ENCODE measurements at regions not wholly inside any gene's neighbourhood (a gene's known extent, or its start where the extent isn't known, plus 50 kb on each side); places are given as distances from the start of the nearest gene placed in this dataset.
"Not testable (repeated sequence)": the region's sequence is repeated elsewhere in the genome, so short reads cannot be mapped to it uniquely, and the experiment has no call there.

GRCh38 chr3:87793337-87793877 is 265.4 kb downstream of the CGGBP1 start:
- DNase-seq (ENCODE audit: low read depth): no peak

DNA sequence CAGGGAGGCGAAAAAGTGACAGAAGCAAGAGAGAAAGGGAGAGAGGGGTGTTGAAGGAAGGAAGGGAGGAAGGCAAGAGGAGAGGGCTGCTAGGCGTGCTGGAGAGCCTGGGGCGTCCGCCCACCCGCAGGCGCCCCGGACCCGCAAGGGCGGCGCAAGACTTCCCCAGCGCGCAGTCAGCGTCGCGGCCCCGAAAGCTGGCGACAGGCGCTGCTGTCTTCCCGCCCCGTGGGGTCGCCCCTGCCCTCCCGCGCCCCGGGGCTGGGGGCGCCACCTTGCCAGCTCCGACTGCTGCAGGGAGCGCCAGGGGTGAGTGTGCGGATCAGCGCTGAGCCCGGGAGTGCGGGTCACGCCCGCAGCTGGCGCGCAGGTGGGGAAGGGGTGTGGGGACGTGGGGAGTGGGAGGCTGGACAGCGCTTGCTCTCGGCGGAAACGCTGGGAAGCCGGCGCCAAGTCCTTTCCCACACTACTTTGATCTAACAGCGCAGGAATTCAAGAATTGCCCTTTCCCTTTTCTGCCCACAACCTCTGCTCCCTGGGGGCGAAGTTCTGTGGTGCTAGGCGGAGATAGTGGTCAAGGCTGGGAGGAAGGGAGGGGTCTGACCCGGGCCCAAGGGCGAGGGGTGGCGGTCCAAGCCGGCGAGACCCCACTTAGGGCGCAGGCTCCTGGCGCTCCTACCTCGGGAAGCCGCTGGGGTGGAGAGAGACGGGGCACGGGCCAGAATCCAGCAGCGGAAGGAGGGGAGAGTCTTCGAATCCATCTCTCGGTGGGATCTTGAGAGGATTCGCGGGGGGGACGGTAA is 266.1 kb downstream of the CGGBP1 start, which contains the start of gene HTR1F:
TSS of gene HTR1F (plus strand) at position 173 of the 803 bp plus-strand sequence.
- no peak for DNase-seq (ENCODE audit: low read depth)

DNA sequence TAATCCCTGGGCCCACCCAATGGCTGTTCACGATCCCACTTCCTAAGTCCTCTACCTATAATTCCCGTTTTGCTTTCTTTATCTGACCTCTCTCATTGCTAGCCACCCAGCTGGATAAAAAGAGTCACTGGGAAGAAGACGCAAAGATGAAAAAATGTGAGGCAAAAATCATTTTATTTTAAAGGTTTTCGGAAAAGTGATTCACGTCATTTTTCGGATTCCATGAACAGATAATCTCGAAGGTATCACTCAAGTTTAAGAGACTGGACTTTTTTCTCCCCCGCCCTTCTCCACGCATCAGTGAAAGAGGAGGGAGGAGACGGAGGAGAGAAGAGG is 266.6 kb downstream of the CGGBP1 start:
- DNase-seq (ENCODE audit: low read depth): no peak

DNA sequence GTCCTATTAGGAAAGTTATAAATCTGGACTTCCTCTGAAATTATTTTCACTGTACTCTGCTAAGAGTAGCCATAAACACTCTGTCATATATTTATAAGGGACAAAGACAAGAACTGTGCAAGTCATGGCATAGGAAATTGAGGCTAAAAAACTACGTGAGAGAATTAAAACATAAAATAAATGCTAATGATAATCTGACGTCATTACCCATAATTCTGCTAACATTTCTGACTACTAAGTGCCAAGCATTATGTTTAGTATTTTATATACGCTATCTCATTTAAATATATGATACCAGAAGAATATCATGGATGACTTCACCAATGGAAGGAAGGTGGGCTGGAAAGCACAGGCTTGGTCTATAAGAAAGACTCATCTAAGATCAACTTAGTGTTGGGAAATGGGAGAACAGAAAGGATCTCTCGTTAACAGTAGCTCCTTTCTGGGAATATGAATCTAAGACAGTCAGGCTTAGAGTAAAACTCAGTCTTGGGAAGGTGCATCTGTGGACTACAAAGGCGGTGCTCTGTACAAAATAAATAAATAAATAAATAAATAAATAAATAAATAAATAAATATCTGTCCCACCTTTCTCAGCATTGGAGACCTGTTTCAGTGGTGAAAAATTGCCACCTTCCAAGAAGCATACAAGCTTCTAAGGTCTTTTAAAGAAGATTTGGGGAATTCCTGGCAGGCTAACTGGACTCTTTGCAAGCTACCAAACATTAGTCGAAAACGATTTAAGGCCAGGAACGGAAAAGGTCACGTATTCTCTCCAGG is 267.4 kb downstream of the CGGBP1 start:
- no peak for DNase-seq (ENCODE audit: low read depth)

DNA sequence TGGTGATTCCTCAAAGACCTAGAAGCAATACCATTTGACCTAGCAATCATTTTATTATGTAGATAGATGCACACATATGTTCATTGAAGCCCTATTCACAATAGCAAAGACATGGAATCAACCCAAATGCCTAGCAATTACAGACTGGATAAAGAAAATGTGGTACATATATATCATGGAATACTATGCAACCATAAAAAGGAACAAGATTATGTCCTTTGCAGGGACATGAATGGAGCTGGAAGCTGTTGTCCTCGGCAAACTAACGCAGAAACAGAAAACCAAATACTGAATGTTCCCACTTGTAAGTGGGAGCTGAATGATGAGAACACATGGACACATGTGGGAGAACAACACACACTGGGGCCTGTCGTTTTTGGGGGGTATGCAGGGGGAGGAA is 269.8 kb downstream of the CGGBP1 start:
- not testable (repeated sequence) for DNase-seq (ENCODE audit: low read depth)

DNA sequence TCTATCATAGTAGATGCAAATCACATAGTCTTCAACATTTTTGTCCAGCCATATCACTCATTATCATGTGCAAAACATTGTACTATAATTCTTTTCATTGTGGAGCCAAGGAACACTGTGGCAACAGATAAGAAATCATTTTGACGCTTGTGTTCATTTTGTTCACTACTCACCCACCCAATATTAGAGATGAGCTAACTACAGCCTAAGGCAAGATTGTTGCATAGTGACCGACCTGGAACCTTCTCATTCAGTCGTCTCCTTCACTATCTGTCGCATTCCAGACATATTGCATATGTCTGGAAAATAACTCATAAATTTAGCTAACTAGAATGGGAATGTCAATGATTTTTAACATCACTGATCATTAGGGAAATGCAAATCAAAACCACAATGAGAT is 270.3 kb downstream of the CGGBP1 start:
- no peak for DNase-seq (ENCODE audit: low read depth)

DNA sequence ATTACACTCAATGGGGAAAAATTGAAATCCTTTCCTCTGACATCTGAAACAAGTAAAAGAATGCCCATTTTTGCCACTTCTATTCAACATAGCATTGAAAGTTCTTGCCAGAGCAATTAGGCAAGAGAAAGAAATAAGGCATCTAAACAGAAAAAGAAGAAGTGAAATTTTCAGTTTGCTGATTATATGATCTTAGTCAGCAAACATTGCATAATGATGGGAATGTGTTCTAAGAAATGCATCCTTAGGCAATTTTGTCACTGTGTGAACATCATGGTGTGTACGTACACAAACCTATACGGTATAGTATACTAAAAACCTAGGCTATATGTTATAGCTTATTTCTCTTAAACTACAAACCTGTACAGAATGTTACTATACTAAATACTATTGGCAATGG is 278.0 kb downstream of the CGGBP1 start:
- DNase-seq (ENCODE audit: low read depth): no peak

DNA sequence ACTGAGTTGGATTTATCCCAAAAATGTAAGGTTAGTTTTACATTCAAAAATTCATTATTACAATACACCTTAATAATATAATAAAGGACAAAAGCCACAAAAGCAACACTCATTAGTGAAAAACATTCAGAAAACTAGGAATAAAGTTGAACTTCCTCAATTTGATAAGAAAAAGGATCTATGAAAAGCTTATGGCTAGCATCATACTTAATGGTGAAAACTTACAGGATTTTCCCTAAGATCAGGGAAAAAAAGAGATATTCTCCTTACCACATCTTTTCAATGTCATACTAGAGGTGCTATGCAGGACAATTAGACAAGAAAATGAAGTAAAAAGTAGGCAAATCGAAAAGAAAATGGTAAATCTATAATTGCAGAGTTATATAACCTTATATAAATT is 279.9 kb downstream of the CGGBP1 start:
- DNase-seq (ENCODE audit: low read depth): no peak

GRCh38 chr3:87771337-87772192 is 287.2 kb downstream of the CGGBP1 start:
- DNase-seq (ENCODE audit: low read depth): no peak

DNA sequence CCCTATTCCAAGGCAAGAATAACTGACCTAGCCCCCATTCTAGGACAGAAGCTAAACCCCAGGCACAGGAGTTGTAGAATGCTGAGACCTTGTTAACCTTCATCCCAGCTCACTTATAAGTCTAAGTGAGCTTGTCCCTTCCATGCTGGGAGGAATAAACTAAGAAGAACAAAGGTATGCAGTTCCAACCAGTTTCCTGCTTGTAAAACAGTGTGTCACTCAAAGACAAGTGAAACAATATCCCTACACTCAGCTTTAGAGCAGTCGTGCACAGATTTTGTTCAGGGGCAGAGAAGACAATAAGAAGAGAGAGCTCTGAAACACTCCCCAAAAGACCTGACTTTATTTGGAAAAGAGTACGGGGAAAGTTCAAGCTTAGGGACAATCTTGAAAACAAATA is 292.1 kb downstream of the CGGBP1 start:
- no peak for DNase-seq (ENCODE audit: low read depth)

GRCh38 chr3:87765256-87765655 is 293.5 kb downstream of the CGGBP1 start:
- no peak for DNase-seq (ENCODE audit: low read depth)

GRCh38 chr3:87761795-87762194 is 297.0 kb downstream of the CGGBP1 start:
- no peak for DNase-seq (ENCODE audit: low read depth)

DNA sequence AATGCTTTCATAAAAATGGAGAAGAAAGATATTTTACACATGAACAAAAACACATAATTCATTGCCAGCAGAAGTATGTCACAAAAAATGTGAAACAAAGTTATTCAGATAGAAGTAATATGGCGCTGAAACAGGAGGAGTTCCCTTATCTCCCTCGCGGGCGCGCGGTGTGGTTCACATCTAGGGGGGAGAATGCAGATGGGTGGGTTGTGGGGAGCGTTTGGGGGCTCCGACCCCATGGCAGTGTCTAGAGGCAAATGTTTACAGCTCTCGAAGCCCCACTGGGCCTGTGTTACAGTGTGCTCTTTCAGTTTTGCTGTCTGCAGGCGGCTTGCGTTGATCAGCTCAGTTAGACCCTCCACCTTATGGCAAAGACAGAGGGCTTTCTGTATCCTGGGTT is 297.5 kb downstream of the CGGBP1 start:
- no peak for DNase-seq (ENCODE audit: low read depth)

DNA sequence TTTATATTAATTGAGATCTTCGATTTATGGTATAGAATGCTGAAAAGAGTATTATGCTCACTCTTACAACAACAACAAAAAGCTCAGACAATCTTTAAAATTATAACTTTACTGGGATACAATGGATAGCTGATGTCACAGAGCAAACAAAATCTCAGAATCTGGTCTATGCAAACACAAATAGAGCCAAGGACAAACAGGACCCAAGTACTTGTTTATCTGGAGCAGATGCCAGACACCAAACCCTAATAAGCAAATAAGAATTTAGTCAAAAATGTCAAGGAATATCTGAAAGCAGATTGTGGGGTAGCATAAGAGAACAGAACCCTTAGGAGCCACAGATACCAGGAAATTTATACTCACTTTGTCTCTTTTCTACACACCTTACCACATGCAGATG is 302.2 kb downstream of the CGGBP1 start:
- no peak for DNase-seq (ENCODE audit: low read depth)

DNA sequence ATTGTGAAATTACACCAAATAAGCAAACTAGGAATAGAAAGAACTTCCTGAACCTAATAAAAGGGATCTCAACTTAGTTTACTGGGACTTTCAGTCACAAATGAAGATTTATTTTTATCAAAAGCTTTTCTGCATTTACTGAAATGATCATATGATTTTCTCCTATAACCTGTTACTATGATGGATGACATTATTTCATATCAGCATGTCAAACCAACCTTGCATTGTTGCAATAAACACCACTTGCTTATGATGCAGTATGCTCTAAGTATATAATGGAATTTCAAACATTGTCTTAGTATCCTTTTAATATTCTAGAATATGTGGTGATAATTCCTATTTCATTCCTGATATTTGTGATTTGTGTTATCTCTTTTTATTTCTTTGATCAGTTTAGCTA is 303.0 kb downstream of the CGGBP1 start:
- no peak for DNase-seq (ENCODE audit: low read depth)

DNA sequence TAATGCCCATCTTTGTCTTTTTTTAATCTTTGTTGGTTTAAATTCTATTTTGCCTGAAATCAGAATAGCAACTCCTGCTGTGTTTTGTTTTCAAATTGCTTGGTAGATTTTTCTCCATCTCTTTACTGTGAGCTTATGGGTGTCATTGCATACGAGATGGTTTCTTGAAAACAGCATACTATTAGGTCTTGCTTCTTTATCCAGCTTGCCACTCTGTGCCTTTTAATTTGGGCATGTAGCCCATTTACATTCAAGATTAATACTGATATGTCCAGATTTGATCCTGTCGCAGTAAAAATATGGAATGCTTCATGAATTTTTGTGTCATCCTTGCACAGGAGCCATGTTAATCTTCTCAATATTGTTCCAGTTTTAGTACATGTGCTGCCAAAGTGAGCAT is 316.6 kb downstream of the CGGBP1 start:
- DNase-seq (ENCODE audit: low read depth): no peak

GRCh38 chr3:87740894-87741293 is 317.9 kb downstream of the CGGBP1 start:
- DNase-seq (ENCODE audit: low read depth): not testable (repeated sequence)

DNA sequence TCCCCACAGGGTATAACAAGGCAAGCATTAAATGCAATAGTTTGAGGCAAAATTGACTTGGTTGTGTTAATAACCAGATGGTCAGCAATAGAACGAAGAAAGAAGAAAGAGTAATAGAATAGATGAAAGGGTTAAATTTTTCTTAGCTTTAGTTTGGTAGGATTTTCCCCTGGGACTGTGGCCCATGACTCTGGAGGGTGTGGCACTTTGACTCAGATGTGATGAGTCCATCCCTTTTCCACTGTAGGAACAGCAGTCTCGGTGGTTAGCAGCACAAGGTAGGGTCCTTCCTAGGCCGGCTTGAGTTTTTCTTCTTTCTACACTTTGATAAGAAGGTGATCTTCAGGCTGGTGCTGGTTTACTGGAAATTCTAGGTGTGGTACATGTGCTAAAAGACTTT is 321.0 kb downstream of the CGGBP1 start:
- not testable (repeated sequence) for DNase-seq (ENCODE audit: low read depth)

- DNase-seq (ENCODE audit: low read depth): no peak
Observed at GRCh38 chr3:87733671-87734367, 325.0 kb downstream of the CGGBP1 start.

DNA sequence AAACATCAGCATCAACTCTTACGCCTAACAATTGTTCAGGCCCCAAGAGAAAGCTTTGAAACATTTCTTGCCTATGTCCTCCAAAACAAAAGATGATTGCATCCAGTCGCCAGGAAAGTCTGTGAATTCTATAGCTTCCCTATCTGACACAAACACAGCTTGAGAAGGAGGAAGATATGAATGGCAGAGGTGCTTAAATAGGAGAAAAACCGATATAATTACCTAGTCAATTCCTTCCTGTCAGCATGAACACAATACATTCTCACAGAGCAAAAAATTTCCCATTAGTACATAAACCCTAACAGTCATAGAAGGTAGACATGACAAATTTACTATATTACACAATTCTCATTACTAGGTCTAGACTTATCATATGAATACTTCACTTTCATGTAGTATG is 326.5 kb downstream of the CGGBP1 start:
- no peak for DNase-seq (ENCODE audit: low read depth)

DNA sequence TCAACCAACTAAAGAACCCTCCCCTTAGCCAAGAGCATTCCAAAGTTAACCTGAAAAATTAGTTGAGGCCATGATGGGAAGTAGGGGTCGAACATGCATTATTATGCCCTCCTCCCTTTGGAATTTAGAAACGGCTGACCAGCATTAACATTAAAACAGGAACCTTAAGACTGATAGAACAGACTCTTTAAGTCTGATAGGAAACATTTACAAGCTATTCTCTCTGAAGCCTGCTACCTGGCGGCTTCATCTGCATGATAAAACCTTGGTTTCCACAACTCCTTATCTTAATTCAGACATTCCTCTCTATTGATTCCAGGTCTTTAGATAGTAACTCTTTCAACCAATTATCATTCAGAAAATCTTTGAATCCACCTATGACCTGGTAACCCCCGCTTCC is 331.0 kb downstream of the CGGBP1 start:
- DNase-seq (ENCODE audit: low read depth): no peak

DNA sequence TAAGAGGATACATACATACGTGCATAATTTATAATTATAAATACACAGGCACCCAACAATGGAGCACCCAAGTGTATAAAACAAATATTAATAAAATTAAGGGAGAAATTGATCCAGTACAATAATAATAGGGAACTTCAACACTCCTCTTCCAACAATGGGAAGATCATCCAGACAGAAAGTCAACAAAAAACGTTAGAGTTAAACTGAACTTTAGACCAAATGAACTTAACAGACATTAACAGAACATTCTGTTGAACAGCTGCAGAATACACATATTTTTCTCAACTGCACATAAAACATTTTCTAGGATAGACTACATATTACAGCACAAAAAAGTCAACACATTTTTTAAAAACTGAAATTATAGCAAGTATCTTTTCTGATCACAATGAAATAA is 339.7 kb downstream of the CGGBP1 start:
- DNase-seq (ENCODE audit: low read depth): no peak

Data from fibroblast of gingiva (primary cell).